ENCODE measurements at regions not wholly inside any gene's neighbourhood (a gene's known extent, or its start where the extent isn't known, plus 50 kb on each side); places are given as distances from the start of the nearest gene placed in this dataset.
"Not testable (repeated sequence)": the region's sequence is repeated elsewhere in the genome, so short reads cannot be mapped to it uniquely, and the experiment has no call there.

GRCh38 chr1:143839182-143839581 lies 132.6 kb downstream of the FAM72C start:
- H3K14ac ChIP-seq (ENCODE audit: low read length); H3K23ac ChIP-seq (ENCODE audit: low read length); H3K4me1 ChIP-seq (ENCODE audit: control insufficient read depth in 1 of 2, insufficient read depth in 2 of 2, low read length in 2 of 2); DNase-seq; H3K4me2 ChIP-seq (ENCODE audit: low read length); H3K18ac ChIP-seq (ENCODE audit: low read length); H2BK12ac ChIP-seq (ENCODE audit: low read length); H4K91ac ChIP-seq (ENCODE audit: low read depth, low read length); H2BK120ac ChIP-seq (ENCODE audit: insufficient read depth, low read length, poor library complexity); H3K36me3 ChIP-seq (ENCODE audit: control insufficient read depth in 1 of 2, insufficient read depth in 2 of 2, low read length in 2 of 2); H2BK5ac ChIP-seq (ENCODE audit: low read depth, low read length, poor library complexity); H3K9me3 ChIP-seq (ENCODE audit: insufficient read depth, low read depth, low read length); H3K27ac ChIP-seq (ENCODE audit: low read depth, low read length); H3K79me1 ChIP-seq (ENCODE audit: low read length); H3K79me2 ChIP-seq (ENCODE audit: control insufficient read depth, insufficient read depth, low read length, poor library complexity); H2AK5ac ChIP-seq (ENCODE audit: low read length); H2AFZ ChIP-seq (ENCODE audit: insufficient read depth, low read length, poor library complexity); H3K4ac ChIP-seq (ENCODE audit: low read depth, low read length); H3K4me3 ChIP-seq (ENCODE audit: low read depth, low read length); H4K12ac ChIP-seq (ENCODE audit: low read depth, low read length); H3K9ac ChIP-seq (ENCODE audit: low read length); H4K8ac ChIP-seq (ENCODE audit: low read depth, low read length); H3K27me3 ChIP-seq (ENCODE audit: insufficient read depth, low read length): not testable (repeated sequence)
- WGBS (ENCODE audit: extremely low coverage, insufficient coverage, insufficient read length): no CpG with 5 or more reads among the region's 32 CpGs

- not testable (repeated sequence) for H3K23ac ChIP-seq (ENCODE audit: low read length); H2AFZ ChIP-seq (ENCODE audit: insufficient read depth, low read length, poor library complexity); H3K4me3 ChIP-seq (ENCODE audit: low read depth, low read length); H2BK12ac ChIP-seq (ENCODE audit: low read length); H3K4me1 ChIP-seq (ENCODE audit: control insufficient read depth in 1 of 2, insufficient read depth in 2 of 2, low read length in 2 of 2); H4K91ac ChIP-seq (ENCODE audit: low read depth, low read length); H3K79me1 ChIP-seq (ENCODE audit: low read length); H2BK120ac ChIP-seq (ENCODE audit: insufficient read depth, low read length, poor library complexity); H2AK5ac ChIP-seq (ENCODE audit: low read length); H3K27ac ChIP-seq (ENCODE audit: low read depth, low read length); H3K9me3 ChIP-seq (ENCODE audit: insufficient read depth, low read depth, low read length); H3K36me3 ChIP-seq (ENCODE audit: control insufficient read depth in 1 of 2, insufficient read depth in 2 of 2, low read length in 2 of 2); DNase-seq; H2BK5ac ChIP-seq (ENCODE audit: low read depth, low read length, poor library complexity); H3K14ac ChIP-seq (ENCODE audit: low read length); H4K8ac ChIP-seq (ENCODE audit: low read depth, low read length); H3K4me2 ChIP-seq (ENCODE audit: low read length); H3K18ac ChIP-seq (ENCODE audit: low read length); H4K12ac ChIP-seq (ENCODE audit: low read depth, low read length); H3K4ac ChIP-seq (ENCODE audit: low read depth, low read length); H3K27me3 ChIP-seq (ENCODE audit: insufficient read depth, low read length); H3K79me2 ChIP-seq (ENCODE audit: control insufficient read depth, insufficient read depth, low read length, poor library complexity); H3K9ac ChIP-seq (ENCODE audit: low read length)
- WGBS (ENCODE audit: extremely low coverage, insufficient coverage, insufficient read length): no CpG with 5 or more reads among the region's 21 CpGs
Measured at GRCh38 chr1:143838598-143838929, 133.2 kb downstream of the FAM72C start.

DNA sequence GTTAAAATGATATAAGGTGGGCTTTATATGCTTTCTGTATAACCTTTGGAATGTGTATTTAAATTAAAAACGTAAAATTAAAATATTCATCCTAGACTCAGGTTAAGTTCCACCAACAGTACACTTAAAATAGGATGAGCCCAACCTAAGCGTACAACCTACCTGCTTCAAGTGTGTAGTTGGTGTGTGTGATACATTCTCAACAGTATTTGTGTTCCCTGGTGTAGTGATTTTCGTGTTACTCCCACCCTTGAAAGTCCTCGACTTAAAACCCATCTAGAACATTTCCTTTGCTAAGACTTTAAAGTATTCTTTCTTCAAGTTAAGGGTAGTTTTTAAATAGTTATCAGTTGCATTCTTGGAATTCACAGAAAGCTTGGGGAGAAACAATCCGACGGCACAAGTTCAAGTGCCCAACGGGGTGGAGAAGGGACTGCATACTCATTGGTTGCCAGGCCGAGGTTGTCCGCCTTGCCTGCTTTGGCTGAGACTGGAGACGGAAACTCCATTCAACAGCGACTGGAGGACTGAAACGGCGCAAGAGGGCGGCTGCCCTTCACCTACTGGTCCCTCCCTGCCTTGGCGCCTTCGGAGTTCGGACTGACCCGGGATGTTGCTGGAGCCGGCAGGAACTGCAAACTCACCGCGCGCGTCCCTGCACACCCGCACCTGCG lies 133.7 kb downstream of the FAM72C start:
- H4K91ac ChIP-seq (ENCODE audit: low read depth, low read length); H3K9me3 ChIP-seq (ENCODE audit: insufficient read depth, low read depth, low read length); H3K4me2 ChIP-seq (ENCODE audit: low read length); H3K4ac ChIP-seq (ENCODE audit: low read depth, low read length); H4K12ac ChIP-seq (ENCODE audit: low read depth, low read length); H3K14ac ChIP-seq (ENCODE audit: low read length); H2AK5ac ChIP-seq (ENCODE audit: low read length); H4K8ac ChIP-seq (ENCODE audit: low read depth, low read length); H3K4me1 ChIP-seq (ENCODE audit: control insufficient read depth in 1 of 2, insufficient read depth in 2 of 2, low read length in 2 of 2); H2BK5ac ChIP-seq (ENCODE audit: low read depth, low read length, poor library complexity); H3K9ac ChIP-seq (ENCODE audit: low read length); H3K23ac ChIP-seq (ENCODE audit: low read length); H2BK120ac ChIP-seq (ENCODE audit: insufficient read depth, low read length, poor library complexity); H2AFZ ChIP-seq (ENCODE audit: insufficient read depth, low read length, poor library complexity); H3K27ac ChIP-seq (ENCODE audit: low read depth, low read length); H3K79me2 ChIP-seq (ENCODE audit: control insufficient read depth, insufficient read depth, low read length, poor library complexity); H3K4me3 ChIP-seq (ENCODE audit: low read depth, low read length); H3K79me1 ChIP-seq (ENCODE audit: low read length); H3K18ac ChIP-seq (ENCODE audit: low read length); H2BK12ac ChIP-seq (ENCODE audit: low read length); H3K27me3 ChIP-seq (ENCODE audit: insufficient read depth, low read length); H3K36me3 ChIP-seq (ENCODE audit: control insufficient read depth in 1 of 2, insufficient read depth in 2 of 2, low read length in 2 of 2): not testable (repeated sequence)
- no CpG with 5 or more reads among the region's 25 CpGs for WGBS (ENCODE audit: extremely low coverage, insufficient coverage, insufficient read length)
- peak in 1 of 2 donors; percentile 0 for DNase-seq

DNA sequence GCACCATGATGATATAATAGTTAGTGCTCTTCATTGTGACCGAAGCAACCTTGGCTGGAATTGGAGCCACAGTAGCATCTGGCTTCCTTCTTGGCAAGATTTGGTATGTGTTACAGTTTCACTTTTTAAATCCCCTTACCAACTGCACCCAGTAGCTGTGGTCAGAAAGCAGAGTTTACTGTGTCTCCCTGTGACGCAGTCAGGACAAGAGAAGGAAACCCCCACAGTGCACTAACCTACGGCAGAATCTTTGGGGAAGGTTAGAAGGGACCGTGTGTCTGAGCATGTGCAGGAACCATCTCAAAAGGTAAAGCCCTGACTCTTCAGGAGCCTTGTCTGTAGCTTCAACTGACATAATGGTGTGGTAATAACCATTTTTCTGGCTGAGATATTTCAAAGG lies 138.4 kb downstream of the FAM72C start:
- H2AK5ac ChIP-seq (ENCODE audit: low read length); H2AFZ ChIP-seq (ENCODE audit: insufficient read depth, low read length, poor library complexity); DNase-seq; H3K4ac ChIP-seq (ENCODE audit: low read depth, low read length); H3K79me1 ChIP-seq (ENCODE audit: low read length); H2BK5ac ChIP-seq (ENCODE audit: low read depth, low read length, poor library complexity); H3K79me2 ChIP-seq (ENCODE audit: control insufficient read depth, insufficient read depth, low read length, poor library complexity); H3K14ac ChIP-seq (ENCODE audit: low read length); H3K23ac ChIP-seq (ENCODE audit: low read length); H3K4me2 ChIP-seq (ENCODE audit: low read length); H3K9me3 ChIP-seq (ENCODE audit: insufficient read depth, low read depth, low read length); H4K12ac ChIP-seq (ENCODE audit: low read depth, low read length); H4K91ac ChIP-seq (ENCODE audit: low read depth, low read length); H3K9ac ChIP-seq (ENCODE audit: low read length); H3K18ac ChIP-seq (ENCODE audit: low read length); H4K8ac ChIP-seq (ENCODE audit: low read depth, low read length); H2BK12ac ChIP-seq (ENCODE audit: low read length); H3K36me3 ChIP-seq (ENCODE audit: control insufficient read depth in 1 of 2, insufficient read depth in 2 of 2, low read length in 2 of 2); H3K27me3 ChIP-seq (ENCODE audit: insufficient read depth, low read length); H3K4me1 ChIP-seq (ENCODE audit: control insufficient read depth in 1 of 2, insufficient read depth in 2 of 2, low read length in 2 of 2); H3K4me3 ChIP-seq (ENCODE audit: low read depth, low read length); H2BK120ac ChIP-seq (ENCODE audit: insufficient read depth, low read length, poor library complexity); H3K27ac ChIP-seq (ENCODE audit: low read depth, low read length): not testable (repeated sequence)
- no CpG with 5 or more reads among the region's 4 CpGs for WGBS (ENCODE audit: extremely low coverage, insufficient coverage, insufficient read length)

Data from trophoblast cell (in vitro differentiated cells and primary cell).